GM19238 (cell line): ENCODE measurements at regions not wholly inside any gene's neighbourhood (a gene's known extent, or its start where the extent isn't known, plus 50 kb on each side); places are given as distances from the start of the nearest gene placed in this dataset.

Source experiments
- DNase-seq: peaks from one replicate; pipeline ENCODE4 v3.0.0; 2011; ENCODE audit warnings: low spot score; ENCODE audit not compliant: insufficient read length

- no peak for DNase-seq
These were observed 137.3 kb upstream of the NKX1-1 start for GRCh38 chr4:1543561-1543960.

- no peak for DNase-seq
These were observed 136.5 kb upstream of the NKX1-1 start for GRCh38 chr4:1542516-1543320.

- DNase-seq, result no peak
These were observed 135.9 kb upstream of the NKX1-1 start for GRCh38 chr4:1542226-1542490.

GRCh38 chr4:1541449-1542225 lies 135.4 kb upstream of the NKX1-1 start:
- DNase-seq, result no peak

- no peak for DNase-seq
These were observed 134.5 kb upstream of the NKX1-1 start for GRCh38 chr4:1540601-1541375.

GRCh38 chr4:1539859-1540600 lies 133.8 kb upstream of the NKX1-1 start:
- no peak for DNase-seq

- no peak for DNase-seq
These were observed 132.9 kb upstream of the NKX1-1 start for GRCh38 chr4:1538941-1539772.

- DNase-seq, result no peak
These were observed 131.8 kb upstream of the NKX1-1 start for GRCh38 chr4:1538096-1538410.

- no peak for DNase-seq
These were observed 131.3 kb upstream of the NKX1-1 start for GRCh38 chr4:1537410-1538095.

- no peak for DNase-seq
These were observed 130.6 kb upstream of the NKX1-1 start for GRCh38 chr4:1536579-1537409.

GRCh38 chr4:1535926-1536578 lies 129.8 kb upstream of the NKX1-1 start:
- no peak for DNase-seq

GRCh38 chr4:1534876-1535526 lies 128.8 kb upstream of the NKX1-1 start:
- DNase-seq, result no peak

- no peak for DNase-seq
These were observed 128.0 kb upstream of the NKX1-1 start for GRCh38 chr4:1534095-1534872.

GRCh38 chr4:1533501-1534064 lies 127.3 kb upstream of the NKX1-1 start:
- no peak for DNase-seq

- DNase-seq, result no peak
These were observed 126.5 kb upstream of the NKX1-1 start for GRCh38 chr4:1532549-1533395.
